Smooth muscle cell (in vitro differentiated cells): ENCODE measurements at regions not wholly inside any gene's neighbourhood (a gene's known extent, or its start where the extent isn't known, plus 50 kb on each side); places are given as distances from the start of the nearest gene placed in this dataset.

Experiments used
- DNase-seq: peaks from one replicate; lab custom pipeline; 2025; ENCODE audit not compliant: unreplicated experiment; lab: John Stamatoyannopoulos, UW
- H2AFZ ChIP-seq: fragments of 200-600 bp; sonication (generic); 2 replicates; pipeline ENCODE4 v1.6.0; 2016; ENCODE audit warnings: antibody characterized with exemption, low read depth, mild to moderate bottlenecking
- H3F3A ChIP-seq: fragments of 200-600 bp; sonication (generic); 2 replicates; pipeline ENCODE4 v1.6.0; 2017; ENCODE audit warnings: antibody characterized with exemption, low read depth
- H3K27ac ChIP-seq: fragments of 200-600 bp; sonication (generic); 2 replicates; pipeline ENCODE4 v1.5.1; 2016; ENCODE audit warnings: low read depth, mild to moderate bottlenecking
- H3K27me3 ChIP-seq: fragments of 200-600 bp; sonication (generic); 2 replicates; pipeline ENCODE4 v1.6.1; 2016; ENCODE audit warnings: low read depth, mild to moderate bottlenecking
- H3K36me3 ChIP-seq: fragments of 200-600 bp; sonication (generic); 2 replicates; pipeline ENCODE4 v1.5.1; 2016; ENCODE audit warnings: low read depth
- H3K4me1 ChIP-seq: fragments of 200-600 bp; sonication (generic); 2 replicates; pipeline ENCODE4 v1.5.1; 2016; ENCODE audit warnings: low read depth
- H3K4me2 ChIP-seq: fragments of 200-600 bp; sonication (generic); 2 replicates; pipeline ENCODE4 v1.6.0; 2016; ENCODE audit warnings: mild to moderate bottlenecking
- H3K4me3 ChIP-seq: fragments of 200-600 bp; sonication (generic); 2 replicates; pipeline ENCODE4 v1.5.1; 2016; ENCODE audit warnings: mild to moderate bottlenecking
- H3K79me2 ChIP-seq: fragments of 200-600 bp; sonication (generic); 2 replicates; pipeline ENCODE4 v1.6.0; 2016; ENCODE audit warnings: low read depth, mild to moderate bottlenecking
- H3K9ac ChIP-seq: fragments of 200-600 bp; sonication (generic); 2 replicates; pipeline ENCODE4 v1.6.0; 2016; ENCODE audit warnings: low read depth
- H3K9me3 ChIP-seq: fragments of 200-600 bp; sonication (generic); replicated peaks from 2 replicates; pipeline ENCODE4 v1.5.1; 2016; ENCODE audit warnings: low read depth
- H4K20me1 ChIP-seq: fragments of 200-600 bp; sonication (generic); 2 replicates; pipeline ENCODE4 v1.6.0; 2016; ENCODE audit warnings: low read depth
- WGBS: methylation state at CpG from one replicate; pipeline ENCODE4 v1.1.7; 2016; ENCODE audit warnings: low lambda C conversion rate; 5-methylcytosine and 5-hydroxymethylcytosine counted together
- TF ChIP-seq, protein P1 (sequence below): fragments of 200-600 bp; sonication (generic); IDR thresholded peaks from 2 replicates; pipeline ENCODE4 v1.5.1; 2017; ENCODE audit warnings: borderline replicate concordance, mild to moderate bottlenecking, antibody characterized with exemption; ENCODE audit not compliant: insufficient read depth, poor library complexity, severe bottlenecking

DNA sequence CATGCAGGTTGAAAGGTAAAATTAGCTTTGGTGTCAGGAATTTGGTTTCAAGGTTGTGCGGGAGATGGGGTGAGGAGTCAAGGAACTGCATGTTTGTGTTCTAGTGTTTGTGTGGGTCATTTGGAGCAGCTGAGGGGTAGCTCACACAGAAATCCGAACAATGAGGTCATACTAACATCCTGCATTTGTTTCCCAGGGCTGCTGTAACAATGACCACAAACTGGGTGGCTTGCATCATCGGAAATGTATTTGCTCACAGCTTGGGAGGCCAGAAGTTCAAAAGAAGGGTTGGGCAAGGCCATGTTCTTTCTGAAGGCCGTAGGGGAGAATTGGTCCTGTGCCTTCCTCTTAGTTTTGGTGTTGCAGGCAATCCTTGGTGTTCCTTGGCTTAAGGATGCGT lies 287.4 kb downstream of the HAPSTR1 start:
- Histone ChIP-seq H3K27ac (no peak overlapping the region), H3K4me1 (no peaks in the 10 kb centered on the region), H3F3A (no peaks in the 10 kb centered on the region), H3K79me2 (no peaks in the 10 kb centered on the region), H3K9me3 (no peaks in the 10 kb centered on the region), H3K4me3 (no peak overlapping the region), H3K4me2 (no peak overlapping the region), H4K20me1 (no peaks in the 10 kb centered on the region), H3K36me3 (no peaks in the 10 kb centered on the region), H3K9ac (no peak overlapping the region), H2AFZ (no peak overlapping the region), H3K27me3 (no peaks in the 10 kb centered on the region)
- DNase-seq, result no peak
- WGBS, result 83% methylated on average over 5 of the region's 5 CpGs
- TF ChIP-seq, protein P1, sequence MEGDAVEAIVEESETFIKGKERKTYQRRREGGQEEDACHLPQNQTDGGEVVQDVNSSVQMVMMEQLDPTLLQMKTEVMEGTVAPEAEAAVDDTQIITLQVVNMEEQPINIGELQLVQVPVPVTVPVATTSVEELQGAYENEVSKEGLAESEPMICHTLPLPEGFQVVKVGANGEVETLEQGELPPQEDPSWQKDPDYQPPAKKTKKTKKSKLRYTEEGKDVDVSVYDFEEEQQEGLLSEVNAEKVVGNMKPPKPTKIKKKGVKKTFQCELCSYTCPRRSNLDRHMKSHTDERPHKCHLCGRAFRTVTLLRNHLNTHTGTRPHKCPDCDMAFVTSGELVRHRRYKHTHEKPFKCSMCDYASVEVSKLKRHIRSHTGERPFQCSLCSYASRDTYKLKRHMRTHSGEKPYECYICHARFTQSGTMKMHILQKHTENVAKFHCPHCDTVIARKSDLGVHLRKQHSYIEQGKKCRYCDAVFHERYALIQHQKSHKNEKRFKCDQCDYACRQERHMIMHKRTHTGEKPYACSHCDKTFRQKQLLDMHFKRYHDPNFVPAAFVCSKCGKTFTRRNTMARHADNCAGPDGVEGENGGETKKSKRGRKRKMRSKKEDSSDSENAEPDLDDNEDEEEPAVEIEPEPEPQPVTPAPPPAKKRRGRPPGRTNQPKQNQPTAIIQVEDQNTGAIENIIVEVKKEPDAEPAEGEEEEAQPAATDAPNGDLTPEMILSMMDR, result no peak

DNA sequence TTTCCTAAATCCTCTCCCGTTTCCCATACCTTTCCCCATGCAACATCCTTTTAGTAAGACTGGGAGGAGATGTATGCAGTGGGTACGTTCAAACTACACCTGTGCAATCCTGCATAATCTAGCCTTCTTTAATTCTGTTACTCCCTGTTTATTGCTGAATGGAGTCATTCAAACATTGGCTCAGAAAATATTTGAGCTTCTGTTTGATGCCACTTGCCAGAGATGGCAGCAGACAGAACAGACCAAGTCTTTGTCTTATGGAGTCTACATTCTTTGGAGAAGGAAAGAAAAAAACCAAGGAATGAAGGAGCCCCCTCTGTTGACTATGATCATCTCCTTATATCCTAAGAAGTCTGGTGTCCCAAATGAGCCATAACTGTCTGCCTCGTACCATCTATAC lies 288.8 kb downstream of the HAPSTR1 start:
- H3K4me1 ChIP-seq, result no peaks in the 10 kb centered on the region
- H3K9me3 ChIP-seq, result no peaks in the 10 kb centered on the region
- no peak overlapping the region for H3K4me2 ChIP-seq
- no peaks in the 10 kb centered on the region for H4K20me1 ChIP-seq
- H3K4me3 ChIP-seq, result no peak overlapping the region
- H3K36me3 ChIP-seq, result no peaks in the 10 kb centered on the region
- H3F3A ChIP-seq, result no peaks in the 10 kb centered on the region
- no peaks in the 10 kb centered on the region for H3K79me2 ChIP-seq
- H3K27me3 ChIP-seq, result no peaks in the 10 kb centered on the region
- no peak for DNase-seq
- H3K27ac ChIP-seq, result no peak overlapping the region
- 92% methylated on average over 3 of the region's 3 CpGs for WGBS
- TF ChIP-seq, protein P1, result no peak
- H3K9ac ChIP-seq, result no peak overlapping the region
- H2AFZ ChIP-seq, result no peak overlapping the region

DNA sequence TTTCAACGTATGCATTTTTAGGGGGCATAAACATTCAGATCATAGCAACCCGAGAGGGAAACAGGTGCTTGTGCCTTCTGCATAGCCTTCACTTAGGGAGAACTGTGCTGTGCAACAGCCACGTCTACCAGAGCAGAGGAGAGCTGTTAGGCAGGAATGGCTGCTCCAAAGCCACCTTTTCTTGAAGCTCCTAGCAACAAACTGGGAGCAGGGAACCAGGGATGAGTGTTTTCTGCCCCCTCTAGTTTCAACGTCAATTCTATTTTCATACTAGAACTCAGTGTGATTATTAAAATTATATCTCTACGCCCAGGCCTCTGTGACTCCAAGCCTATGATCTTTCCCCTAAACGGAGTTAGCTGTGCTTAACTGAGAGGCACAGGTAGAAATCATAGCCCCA lies 290.0 kb downstream of the HAPSTR1 start:
- no peaks in the 10 kb centered on the region for H3K27me3 ChIP-seq
- H4K20me1 ChIP-seq, result no peaks in the 10 kb centered on the region
- no peak overlapping the region for H2AFZ ChIP-seq
- 91% methylated on average over 6 of the region's 6 CpGs for WGBS
- no peak overlapping the region for H3K4me2 ChIP-seq
- no peaks in the 10 kb centered on the region for H3K79me2 ChIP-seq
- H3K4me1 ChIP-seq, result no peaks in the 10 kb centered on the region
- TF ChIP-seq, protein P1, result no peak
- no peak overlapping the region for H3K27ac ChIP-seq
- no peaks in the 10 kb centered on the region for H3K36me3 ChIP-seq
- no peak overlapping the region for H3K9ac ChIP-seq
- H3F3A ChIP-seq, result no peaks in the 10 kb centered on the region
- DNase-seq, result no peak
- no peak overlapping the region for H3K4me3 ChIP-seq
- H3K9me3 ChIP-seq, result no peaks in the 10 kb centered on the region

DNA sequence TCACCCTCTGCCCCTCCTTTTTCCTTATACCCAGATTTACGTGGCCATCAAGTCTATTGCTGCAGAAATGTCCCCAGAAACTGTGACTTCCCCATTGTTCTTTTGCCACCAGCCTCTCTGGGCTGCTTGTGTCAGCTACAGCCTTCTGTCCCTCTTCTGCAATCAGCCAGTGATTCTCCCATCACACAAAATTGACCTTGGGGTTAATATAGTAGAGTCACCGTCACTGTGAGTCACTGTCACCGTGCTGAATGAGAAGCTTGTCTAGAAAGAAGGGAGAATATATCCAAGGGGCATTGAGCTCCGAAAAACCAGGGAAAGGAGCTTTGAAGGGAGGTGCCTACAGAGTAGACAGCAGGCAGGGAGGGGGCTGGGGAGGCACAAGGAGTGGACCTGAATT lies 290.5 kb downstream of the HAPSTR1 start:
- Histone ChIP-seq H3F3A (no peaks in the 10 kb centered on the region), H3K4me1 (no peaks in the 10 kb centered on the region), H3K9me3 (no peaks in the 10 kb centered on the region), H2AFZ (no peak overlapping the region), H3K79me2 (no peaks in the 10 kb centered on the region), H3K4me2 (no peak overlapping the region), H3K9ac (no peak overlapping the region), H3K27me3 (no peaks in the 10 kb centered on the region), H3K27ac (no peak overlapping the region), H4K20me1 (no peaks in the 10 kb centered on the region), H3K4me3 (no peak overlapping the region), H3K36me3 (no peaks in the 10 kb centered on the region)
- 83% methylated on average over 4 of the region's 4 CpGs for WGBS
- no peak for DNase-seq
- TF ChIP-seq, protein P1, result no peak
